ENCODE measurements at regions not wholly inside any gene's neighbourhood (a gene's known extent, or its start where the extent isn't known, plus 50 kb on each side); places are given as distances from the start of the nearest gene placed in this dataset.

- TF ChIP-seq, protein P1, sequence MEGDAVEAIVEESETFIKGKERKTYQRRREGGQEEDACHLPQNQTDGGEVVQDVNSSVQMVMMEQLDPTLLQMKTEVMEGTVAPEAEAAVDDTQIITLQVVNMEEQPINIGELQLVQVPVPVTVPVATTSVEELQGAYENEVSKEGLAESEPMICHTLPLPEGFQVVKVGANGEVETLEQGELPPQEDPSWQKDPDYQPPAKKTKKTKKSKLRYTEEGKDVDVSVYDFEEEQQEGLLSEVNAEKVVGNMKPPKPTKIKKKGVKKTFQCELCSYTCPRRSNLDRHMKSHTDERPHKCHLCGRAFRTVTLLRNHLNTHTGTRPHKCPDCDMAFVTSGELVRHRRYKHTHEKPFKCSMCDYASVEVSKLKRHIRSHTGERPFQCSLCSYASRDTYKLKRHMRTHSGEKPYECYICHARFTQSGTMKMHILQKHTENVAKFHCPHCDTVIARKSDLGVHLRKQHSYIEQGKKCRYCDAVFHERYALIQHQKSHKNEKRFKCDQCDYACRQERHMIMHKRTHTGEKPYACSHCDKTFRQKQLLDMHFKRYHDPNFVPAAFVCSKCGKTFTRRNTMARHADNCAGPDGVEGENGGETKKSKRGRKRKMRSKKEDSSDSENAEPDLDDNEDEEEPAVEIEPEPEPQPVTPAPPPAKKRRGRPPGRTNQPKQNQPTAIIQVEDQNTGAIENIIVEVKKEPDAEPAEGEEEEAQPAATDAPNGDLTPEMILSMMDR (IDR thresholded peaks at IDR 0.05): no peak
- TF ChIP-seq POLR2AphosphoS5 (IDR thresholded peaks at IDR 0.05) (no peak), POLR2A (IDR thresholded peaks at IDR 0.05) (no peak)
These were observed 216.8 kb upstream of the RPS23 start for GRCh38 chr5:82494942-82495341.
